GM12878 (cell line): ENCODE measurements at regions not wholly inside any gene's neighbourhood (a gene's known extent, or its start where the extent isn't known, plus 50 kb on each side); places are given as distances from the start of the nearest gene placed in this dataset.

Experiments used
- ATAC-seq: fragments of 200-7000 bp; cut with Tn5 transposase; 3 replicates; pipeline ENCODE4 v1.9.1; 2020; ENCODE audit warnings: mild to moderate bottlenecking, moderate library complexity
- BruUV-seq: library from RNA; stranded (reverse); fragments of 400-500 nt; replicated peaks from 2 replicates; lab custom pipeline; 2021; lab: Mats Ljungman, UMichigan
- CTCF ChIA-PET: fragments of 300-600 bp; sonication (Branson Sonifier 250); formaldehyde crosslinking; extraction: SDS; loops from one replicate; lab custom pipeline; 2021; ENCODE audit warnings: inconsistent platforms; lab: Yijun Ruan, JAX
- POLR2A ChIA-PET: fragments of 350-600 bp; formaldehyde crosslinking; extraction: SDS; loops from one replicate; lab custom pipeline; 2021; ENCODE audit warnings: inconsistent platforms; lab: Charles Lee
- RAD21 ChIA-PET: fragments of 300-600 bp; sonication (Branson Sonifier 250); formaldehyde crosslinking; loops from one replicate; lab custom pipeline; 2023; ENCODE audit warnings: antibody characterized with exemption; ENCODE audit not compliant: unreplicated experiment; lab: Charles Lee
- SMC1A ChIA-PET: fragments of 300-600 bp; sonication (Branson Sonifier 250); formaldehyde crosslinking; loops from one replicate; lab custom pipeline; 2023; ENCODE audit not compliant: unreplicated experiment, uncharacterized antibody; lab: Charles Lee
- DNase-seq: peaks from one replicate; pipeline ENCODE4 v3.0.0-alpha.2; 2011; ENCODE audit warnings: low read depth, low spot score
- FAIRE-seq: peaks from 3 replicates; lab custom pipeline; 2011; peaks lifted over from hg19 to GRCh38; lab: Jason Lieb, UNC
- H2AFZ ChIP-seq: 2 replicates; pipeline ENCODE4 v1.6.0; 2011; ENCODE audit warnings: low read depth, low read length, control low read depth; ENCODE audit not compliant: control insufficient read depth
- H3K27ac ChIP-seq: 2 replicates; pipeline ENCODE4 v1.5.1; 2011; ENCODE audit warnings: control low read depth; ENCODE audit not compliant: control insufficient read depth, insufficient read depth
- H3K27me3 ChIP-seq, 2 experiments: replicated peaks in 1 of 2; 2 replicates each; pipeline versions ENCODE4 v1.6.0 to v1.6.1; 2011; ENCODE audit warnings: low read length in 1 of 2; ENCODE audit not compliant: control insufficient read depth in 2 of 2, insufficient read depth in 2 of 2
- H3K36me3 ChIP-seq, 2 experiments: 2 replicates each; pipeline ENCODE4 v1.5.1; 2011; ENCODE audit warnings: low read length in 1 of 2; ENCODE audit not compliant: control insufficient read depth in 2 of 2, insufficient read depth in 2 of 2
- H3K4me1 ChIP-seq: 2 replicates; pipeline ENCODE4 v1.6.1; 2011; ENCODE audit warnings: mild to moderate bottlenecking, low read length, moderate library complexity, mixed read lengths; ENCODE audit not compliant: control insufficient read depth, insufficient read depth
- H3K4me2 ChIP-seq: 2 replicates; pipeline ENCODE4 v1.6.0; 2011; ENCODE audit warnings: control low read depth; ENCODE audit not compliant: control insufficient read depth, insufficient read depth
- H3K4me3 ChIP-seq: fragments of 200-600 bp; sonication (generic); 2 replicates; pipeline ENCODE4 v1.5.1; 2016
- H3K79me2 ChIP-seq: 2 replicates; pipeline ENCODE4 v1.6.0; 2011; ENCODE audit warnings: low read length; ENCODE audit not compliant: control insufficient read depth, insufficient read depth
- H3K9ac ChIP-seq: 2 replicates; pipeline ENCODE4 v1.8.0; 2011; ENCODE audit warnings: low read length, control low read depth, mixed read lengths; ENCODE audit not compliant: control insufficient read depth, insufficient read depth
- H3K9me3 ChIP-seq: replicated peaks from 3 replicates; pipeline ENCODE4 v1.5.1; 2011; ENCODE audit warnings: mild to moderate bottlenecking, low read length; ENCODE audit not compliant: control insufficient read depth, insufficient read depth
- H4K20me1 ChIP-seq: 2 replicates; pipeline ENCODE4 v1.6.0; 2011; ENCODE audit not compliant: control insufficient read depth, insufficient read depth
- CBFB ChIP-seq: IDR thresholded peaks from 2 replicates; pipeline ENCODE4 v1.6.1; 2016; ENCODE audit warnings: antibody characterized with exemption, low read depth
- ESRRA ChIP-seq: IDR thresholded peaks from 2 replicates; pipeline ENCODE4 v1.6.1; 2012; ENCODE audit warnings: mild to moderate bottlenecking, low read length, improper control_type of control experiment
- MXI1 ChIP-seq: fragments of 150-350 bp; IDR thresholded peaks from 2 replicates; pipeline ENCODE4 v1.6.1; 2011; ENCODE audit warnings: low read depth, mild to moderate bottlenecking, inconsistent platforms, low read length, improper control_type of control experiment
- NFIC ChIP-seq: IDR thresholded peaks from 2 replicates; pipeline ENCODE4 v1.6.1; 2012; ENCODE audit warnings: low read depth, mild to moderate bottlenecking, inconsistent platforms, low read length, moderate library complexity
- PAX8 ChIP-seq: fragments of 450-650 bp; IDR thresholded peaks from 2 replicates; pipeline ENCODE4 v1.6.1; 2017; ENCODE audit warnings: mild to moderate bottlenecking, moderate library complexity
- SIN3A ChIP-seq: IDR thresholded peaks from 2 replicates; pipeline ENCODE4 v1.6.1; 2012; ENCODE audit warnings: low read depth, low read length, improper control_type of control experiment
- SIX5 ChIP-seq: IDR thresholded peaks from 2 replicates; pipeline ENCODE4 v1.6.1; 2011; ENCODE audit warnings: mild to moderate bottlenecking, low read depth, low read length, moderate library complexity; ENCODE audit not compliant: severe bottlenecking
- STAT1 ChIP-seq: fragments of 450-650 bp; conservative IDR thresholded peaks from 2 replicates; pipeline ENCODE4 v1.6.1; 2014; ENCODE audit warnings: antibody characterized with exemption, mild to moderate bottlenecking
- SUZ12 ChIP-seq: fragments of 200-600 bp; sonication (generic); IDR thresholded peaks from one replicate; pipeline ENCODE4 v1.6.1; 2018; ENCODE audit warnings: antibody characterized with exemption, mild to moderate bottlenecking; ENCODE audit not compliant: unreplicated experiment
- YY1 ChIP-seq: IDR thresholded peaks from 2 replicates; pipeline ENCODE4 v1.6.1; 2011; ENCODE audit warnings: low read depth, mild to moderate bottlenecking, low read length
- ZBTB11 ChIP-seq: fragments of 450-650 bp; formaldehyde crosslinking; IDR thresholded peaks from 2 replicates; pipeline ENCODE4 v1.5.0; 2022; ENCODE audit warnings: mild to moderate bottlenecking, missing genetic modification characterization
- WGBS: methylation state at CpG from one replicate; pipeline ENCODE4 v1.1.6; 2016; ENCODE audit warnings: low lambda C conversion rate; ENCODE audit not compliant: insufficient replicate concordance, insufficient coverage; ENCODE audit errors: missing lambda C conversion rate; 5-methylcytosine and 5-hydroxymethylcytosine counted together
- in situ Hi-C: fragments of 300-500 bp; cut with MboI; formaldehyde crosslinking; loops from 9 replicates; pipeline ENCODE4 v1.14.3; 2018; ENCODE audit warnings: mixed read lengths
- intact Hi-C: fragments of 100-400 bp; cut with micrococcal nuclease; formaldehyde crosslinking; loops from one replicate; pipeline ENCODE4 v1.14.2; 2022; ENCODE audit not compliant: unreplicated experiment
- TF ChIP-seq, protein P1 (sequence below): fragments of 450-650 bp; IDR thresholded peaks from 2 replicates; pipeline ENCODE4 v1.6.1; 2016; ENCODE audit warnings: mild to moderate bottlenecking
- TF ChIP-seq, protein P2 (sequence below): fragments of 450-650 bp; IDR thresholded peaks from 2 replicates; pipeline ENCODE4 v1.6.1; 2017; ENCODE audit warnings: mild to moderate bottlenecking, moderate library complexity

GRCh38 chr2:187654535-187654934, 100.3 kb upstream of the TFPI start (continued):
- TF ChIP-seq NFIC = no peak
- TF ChIP-seq SIX5 = no peak
- TF ChIP-seq, protein P1, sequence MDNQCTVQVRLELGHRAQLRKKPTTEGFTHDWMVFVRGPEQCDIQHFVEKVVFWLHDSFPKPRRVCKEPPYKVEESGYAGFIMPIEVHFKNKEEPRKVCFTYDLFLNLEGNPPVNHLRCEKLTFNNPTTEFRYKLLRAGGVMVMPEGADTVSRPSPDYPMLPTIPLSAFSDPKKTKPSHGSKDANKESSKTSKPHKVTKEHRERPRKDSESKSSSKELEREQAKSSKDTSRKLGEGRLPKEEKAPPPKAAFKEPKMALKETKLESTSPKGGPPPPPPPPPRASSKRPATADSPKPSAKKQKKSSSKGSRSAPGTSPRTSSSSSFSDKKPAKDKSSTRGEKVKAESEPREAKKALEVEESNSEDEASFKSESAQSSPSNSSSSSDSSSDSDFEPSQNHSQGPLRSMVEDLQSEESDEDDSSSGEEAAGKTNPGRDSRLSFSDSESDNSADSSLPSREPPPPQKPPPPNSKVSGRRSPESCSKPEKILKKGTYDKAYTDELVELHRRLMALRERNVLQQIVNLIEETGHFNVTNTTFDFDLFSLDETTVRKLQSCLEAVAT = no peak
- TF ChIP-seq YY1 = no peak
- no peak for TF ChIP-seq STAT1
- TF ChIP-seq ESRRA = no peak

GRCh38 chr2:187655001-187655400, 100.8 kb upstream of the TFPI start:
- Histone ChIP-seq H2AFZ (no peak overlapping the region), H3K27me3 (no peaks in the 10 kb centered on the region), H3K9ac (no peak overlapping the region), H3K36me3 (no peaks in the 10 kb centered on the region), H4K20me1 (no peaks in the 10 kb centered on the region), H3K9me3 (no peaks in the 10 kb centered on the region), H3K4me2 (no peak overlapping the region), H3K4me1 (no peaks in the 10 kb centered on the region), H3K4me3 (no peak overlapping the region), H3K27ac (no peak overlapping the region), H3K79me2 (no peaks in the 10 kb centered on the region)
- no peak for DNase-seq
- ChIA-PET CTCF (no interaction called here), POLR2A (no interaction called here), SMC1A (interaction anchor here (0.9 to 1.0 kb wide), 2 partner anchors 59 to 155 kb away, joined by 3 read pairs; no protein-coding TSS in a partner anchor), RAD21 (no interaction called here)
- BruUV-seq = no TSS peak
- intact Hi-C loops = no loop called here
- FAIRE-seq = no peak
- no peak for ATAC-seq
- TF ChIP-seq PAX8 (no peak), SUZ12 (no peak), SIN3A (no peak), ZBTB11 (CRISPR knock-in tag) (no peak), CBFB (no peak), MXI1 (no peak)
- TF ChIP-seq, protein P2, sequence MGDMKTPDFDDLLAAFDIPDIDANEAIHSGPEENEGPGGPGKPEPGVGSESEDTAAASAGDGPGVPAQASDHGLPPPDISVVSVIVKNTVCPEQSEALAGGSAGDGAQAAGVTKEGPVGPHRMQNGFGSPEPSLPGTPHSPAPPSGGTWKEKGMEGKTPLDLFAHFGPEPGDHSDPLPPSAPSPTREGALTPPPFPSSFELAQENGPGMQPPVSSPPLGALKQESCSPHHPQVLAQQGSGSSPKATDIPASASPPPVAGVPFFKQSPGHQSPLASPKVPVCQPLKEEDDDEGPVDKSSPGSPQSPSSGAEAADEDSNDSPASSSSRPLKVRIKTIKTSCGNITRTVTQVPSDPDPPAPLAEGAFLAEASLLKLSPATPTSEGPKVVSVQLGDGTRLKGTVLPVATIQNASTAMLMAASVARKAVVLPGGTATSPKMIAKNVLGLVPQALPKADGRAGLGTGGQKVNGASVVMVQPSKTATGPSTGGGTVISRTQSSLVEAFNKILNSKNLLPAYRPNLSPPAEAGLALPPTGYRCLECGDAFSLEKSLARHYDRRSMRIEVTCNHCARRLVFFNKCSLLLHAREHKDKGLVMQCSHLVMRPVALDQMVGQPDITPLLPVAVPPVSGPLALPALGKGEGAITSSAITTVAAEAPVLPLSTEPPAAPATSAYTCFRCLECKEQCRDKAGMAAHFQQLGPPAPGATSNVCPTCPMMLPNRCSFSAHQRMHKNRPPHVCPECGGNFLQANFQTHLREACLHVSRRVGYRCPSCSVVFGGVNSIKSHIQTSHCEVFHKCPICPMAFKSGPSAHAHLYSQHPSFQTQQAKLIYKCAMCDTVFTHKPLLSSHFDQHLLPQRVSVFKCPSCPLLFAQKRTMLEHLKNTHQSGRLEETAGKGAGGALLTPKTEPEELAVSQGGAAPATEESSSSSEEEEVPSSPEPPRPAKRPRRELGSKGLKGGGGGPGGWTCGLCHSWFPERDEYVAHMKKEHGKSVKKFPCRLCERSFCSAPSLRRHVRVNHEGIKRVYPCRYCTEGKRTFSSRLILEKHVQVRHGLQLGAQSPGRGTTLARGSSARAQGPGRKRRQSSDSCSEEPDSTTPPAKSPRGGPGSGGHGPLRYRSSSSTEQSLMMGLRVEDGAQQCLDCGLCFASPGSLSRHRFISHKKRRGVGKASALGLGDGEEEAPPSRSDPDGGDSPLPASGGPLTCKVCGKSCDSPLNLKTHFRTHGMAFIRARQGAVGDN = no peak
- in situ Hi-C loops = no loop called here
- WGBS = 22% methylated on average over 7 of the region's 9 CpGs
